CD4-positive, alpha-beta T cell treated with Interleukin-6 for 4 hours (primary cell): ENCODE measurements at regions not wholly inside any gene's neighbourhood (a gene's known extent, or its start where the extent isn't known, plus 50 kb on each side); places are given as distances from the start of the nearest gene placed in this dataset.
"Not testable (repeated sequence)": the region's sequence is repeated elsewhere in the genome, so short reads cannot be mapped to it uniquely, and the experiment has no call there.

Source experiments
- DNase-seq: peaks from one replicate; pipeline ENCODE4 v3.0.0-alpha.2; 2020; ENCODE audit warnings: mixed read lengths

- DNase-seq = no peak
These were observed 56.2 kb upstream of the ANXA1 start for GRCh38 chr9:73095425-73095824.

- DNase-seq = no peak
These were observed 57.8 kb upstream of the ANXA1 start for GRCh38 chr9:73093740-73094379.

GRCh38 chr9:73093016-73093739 lies 58.5 kb upstream of the ANXA1 start:
- no peak for DNase-seq

- no peak for DNase-seq
These were observed 59.8 kb upstream of the ANXA1 start for GRCh38 chr9:73091909-73092308.

- no peak for DNase-seq
These were observed 61.5 kb upstream of the ANXA1 start for GRCh38 chr9:73090214-73090613.

- no peak for DNase-seq
These were observed 62.2 kb upstream of the ANXA1 start for GRCh38 chr9:73089304-73089985.

GRCh38 chr9:73087876-73088275 lies 63.8 kb upstream of the ANXA1 start:
- DNase-seq = not testable (repeated sequence)

- no peak for DNase-seq
These were observed 68.1 kb upstream of the ANXA1 start for GRCh38 chr9:73083519-73083918.

- no peak for DNase-seq
These were observed 69.5 kb upstream of the ANXA1 start for GRCh38 chr9:73081979-73082657.

GRCh38 chr9:73080110-73080694 lies 71.5 kb upstream of the ANXA1 start:
- no peak for DNase-seq

GRCh38 chr9:73079326-73079725 lies 72.3 kb upstream of the ANXA1 start:
- DNase-seq = no peak

- DNase-seq = no peak
These were observed 74.0 kb upstream of the ANXA1 start for GRCh38 chr9:73077625-73078030.

- DNase-seq = no peak
These were observed 74.7 kb upstream of the ANXA1 start for GRCh38 chr9:73076970-73077369.

GRCh38 chr9:73074176-73074708 lies 77.4 kb upstream of the ANXA1 start:
- DNase-seq = no peak

- DNase-seq = no peak
These were observed 78.1 kb upstream of the ANXA1 start for GRCh38 chr9:73073337-73074175.

- no peak for DNase-seq
These were observed 84.6 kb upstream of the ANXA1 start for GRCh38 chr9:73067074-73067473.

- no peak for DNase-seq
These were observed 86.2 kb upstream of the ANXA1 start for GRCh38 chr9:73065439-73065838.

- DNase-seq = no peak
These were observed 87.3 kb upstream of the ANXA1 start for GRCh38 chr9:73064315-73064714.

GRCh38 chr9:73061146-73061545 lies 90.5 kb upstream of the ANXA1 start:
- DNase-seq = no peak

- no peak for DNase-seq
These were observed 92.4 kb upstream of the ANXA1 start for GRCh38 chr9:73059247-73059646.

- no peak for DNase-seq
These were observed 95.4 kb upstream of the ANXA1 start for GRCh38 chr9:73056245-73056644.

- no peak for DNase-seq
These were observed 97.6 kb upstream of the ANXA1 start for GRCh38 chr9:73054091-73054490.
